ENCODE measurements at regions not wholly inside any gene's neighbourhood (a gene's known extent, or its start where the extent isn't known, plus 50 kb on each side); places are given as distances from the start of the nearest gene placed in this dataset.

- no peak for ATAC-seq (ENCODE audit: insufficient number of reproducible peaks, low FRiP score, low read depth)
- Histone ChIP-seq H3K4me3 (no peak overlapping the region), H3K27me3 (replicated peaks; ENCODE audit: insufficient read depth) (no peaks in the 10 kb centered on the region), H3K36me3 (no peaks in the 10 kb centered on the region), H3K9me3 (no peaks in the 10 kb centered on the region), H3K4me1 (ENCODE audit: control insufficient read depth in 1 of 2, low read depth in 2 of 2) (no peaks in the 10 kb centered on the region), H3K27ac (no peak overlapping the region)
- TF ChIP-seq CTCF (IDR thresholded peaks at IDR 0.05), result no peak
- no peak for DNase-seq (ENCODE audit: low spot score)
These were observed 251.3 kb upstream of the PLET1 start for GRCh38 chr11:112511911-112512310.

DNA sequence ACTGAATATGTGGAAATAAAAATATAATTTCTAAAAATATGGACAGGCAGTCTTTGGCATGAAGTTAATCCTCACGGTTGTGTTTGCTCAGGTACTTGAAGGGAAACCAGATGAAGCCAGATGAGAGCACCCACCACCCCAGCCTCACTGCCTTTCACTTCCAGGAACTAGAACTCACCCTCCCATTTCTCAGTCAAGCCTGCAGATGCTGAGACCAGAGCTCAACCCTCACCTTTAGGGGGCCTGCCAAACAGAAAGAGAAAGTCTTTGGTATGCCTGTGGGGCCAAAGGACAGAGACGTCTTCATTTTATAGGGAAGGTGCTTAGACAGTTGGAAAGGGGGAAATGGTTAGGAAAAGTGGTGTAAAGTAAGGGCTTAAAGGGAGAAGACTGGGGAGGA, 252.8 kb upstream of the PLET1 start:
- Histone ChIP-seq H3K27me3 (replicated peaks; ENCODE audit: insufficient read depth) (no peaks in the 10 kb centered on the region), H3K4me3 (no peak overlapping the region), H3K27ac (no peak overlapping the region), H3K36me3 (no peaks in the 10 kb centered on the region), H3K4me1 (ENCODE audit: control insufficient read depth in 1 of 2, low read depth in 2 of 2) (no peaks in the 10 kb centered on the region), H3K9me3 (no peaks in the 10 kb centered on the region)
- no peak for ATAC-seq (ENCODE audit: insufficient number of reproducible peaks, low FRiP score, low read depth)
- DNase-seq (ENCODE audit: low spot score), result no peak
- no peak for TF ChIP-seq CTCF (IDR thresholded peaks at IDR 0.05)

DNA sequence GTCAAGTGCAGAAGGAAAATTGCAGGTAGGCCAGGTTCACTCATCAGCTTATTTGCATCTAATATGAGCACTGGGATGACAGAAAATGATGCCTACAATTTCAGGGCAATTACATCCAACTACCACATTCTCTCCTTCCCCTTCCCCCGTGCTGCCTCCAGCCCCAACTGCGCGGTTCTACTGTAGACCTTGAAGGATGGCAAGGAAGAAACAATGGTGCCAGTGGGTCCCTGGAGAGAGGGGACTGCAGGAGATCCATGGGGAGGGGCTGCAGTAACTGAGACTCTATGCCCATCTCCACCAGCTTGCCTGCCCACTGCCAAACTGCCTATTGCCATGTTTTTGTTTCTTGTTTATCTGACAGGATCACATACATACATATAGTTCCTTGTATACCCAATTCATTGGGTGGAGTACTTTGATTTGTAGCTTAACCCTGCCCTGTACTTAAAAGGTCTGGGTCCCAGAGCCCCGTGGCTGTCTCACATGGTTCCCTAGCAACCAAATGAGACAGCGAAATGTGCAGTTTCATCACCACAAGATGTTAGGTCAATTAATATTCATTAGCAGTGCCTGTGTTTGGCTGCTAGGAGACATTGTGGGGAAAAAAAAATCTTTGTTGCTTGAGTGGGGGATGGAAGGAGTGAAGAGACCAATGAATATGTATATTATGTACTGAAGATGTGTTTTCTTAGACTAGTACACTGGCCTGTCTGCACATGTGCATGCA, 253.5 kb upstream of the PLET1 start:
- Histone ChIP-seq H3K27ac (no peak overlapping the region), H3K4me3 (no peak overlapping the region), H3K4me1 (ENCODE audit: control insufficient read depth in 1 of 2, low read depth in 2 of 2) (no peaks in the 10 kb centered on the region), H3K27me3 (replicated peaks; ENCODE audit: insufficient read depth) (no peaks in the 10 kb centered on the region), H3K36me3 (no peaks in the 10 kb centered on the region), H3K9me3 (no peaks in the 10 kb centered on the region)
- DNase-seq (ENCODE audit: low spot score) (no peak), ATAC-seq (ENCODE audit: insufficient number of reproducible peaks, low FRiP score, low read depth) (no peak)
- no peak for TF ChIP-seq CTCF (IDR thresholded peaks at IDR 0.05)

GRCh38 chr11:112516261-112516660, 255.6 kb upstream of the PLET1 start:
- DNase-seq (ENCODE audit: low spot score) (no peak), ATAC-seq (ENCODE audit: insufficient number of reproducible peaks, low FRiP score, low read depth) (no peak)
- TF ChIP-seq CTCF (IDR thresholded peaks at IDR 0.05), result no peak
- H3K4me1 ChIP-seq (ENCODE audit: control insufficient read depth in 1 of 2, low read depth in 2 of 2), result no peaks in the 10 kb centered on the region
- H3K27ac ChIP-seq, result no peak overlapping the region
- no peaks in the 10 kb centered on the region for H3K27me3 ChIP-seq (replicated peaks; ENCODE audit: insufficient read depth)
- H3K9me3 ChIP-seq, result no peaks in the 10 kb centered on the region
- no peaks in the 10 kb centered on the region for H3K36me3 ChIP-seq
- no peak overlapping the region for H3K4me3 ChIP-seq

- H3K4me1 ChIP-seq (ENCODE audit: control insufficient read depth in 1 of 2, low read depth in 2 of 2), result no peaks in the 10 kb centered on the region
- no peaks in the 10 kb centered on the region for H3K27me3 ChIP-seq (replicated peaks; ENCODE audit: insufficient read depth)
- no peak for TF ChIP-seq CTCF (IDR thresholded peaks at IDR 0.05)
- DNase-seq (ENCODE audit: low spot score), result no peak
- H3K9me3 ChIP-seq, result no peaks in the 10 kb centered on the region
- no peak overlapping the region for H3K4me3 ChIP-seq
- no peaks in the 10 kb centered on the region for H3K36me3 ChIP-seq
- ATAC-seq (ENCODE audit: insufficient number of reproducible peaks, low FRiP score, low read depth), result no peak
- H3K27ac ChIP-seq, result no peak overlapping the region
These were observed 256.1 kb upstream of the PLET1 start for GRCh38 chr11:112516755-112517154.
